ENCODE measurements at regions not wholly inside any gene's neighbourhood (a gene's known extent, or its start where the extent isn't known, plus 50 kb on each side); places are given as distances from the start of the nearest gene placed in this dataset.

DNA sequence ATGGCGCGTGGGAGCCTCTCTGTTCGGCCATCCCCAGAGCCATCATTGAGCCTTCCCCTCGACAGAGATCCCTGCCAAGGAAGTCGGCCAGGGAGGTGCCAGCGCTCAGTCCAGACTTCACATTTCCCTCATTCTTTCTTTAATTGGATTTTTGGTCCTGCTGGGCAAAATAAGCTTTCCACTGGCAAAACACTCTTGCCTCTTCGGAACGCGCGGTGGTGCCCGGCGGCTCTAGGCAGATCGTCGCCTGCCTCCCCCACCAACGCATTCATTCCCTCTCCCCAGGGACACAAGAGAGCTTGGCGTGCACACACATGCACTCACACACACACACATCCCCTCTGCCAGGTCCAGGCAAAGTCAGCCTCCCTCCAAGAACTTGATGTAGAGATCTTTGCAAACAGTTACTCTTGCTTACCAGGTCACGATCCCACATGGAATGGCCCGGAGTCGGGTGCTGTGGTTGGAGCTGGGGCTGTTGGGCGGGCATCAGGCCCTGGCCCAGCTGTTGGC lies 257.1 kb downstream of the BCOR start:
- 96% methylated on average over 11 of the region's 20 CpGs; no CpG with 5 or more reads in 1 of the 2 experiments for WGBS, 2 experiments (ENCODE audit: extremely low coverage in 2 of 2, insufficient read length in 1 of 2)
- in situ Hi-C loops (cut with MboI; ENCODE audit: low sequenced_read_pairs), result no loop called here
- no TSS peak for BruUV-seq (replicated peaks)

More for the DNA sequence above, 257.1 kb downstream of the BCOR start:
- no peak overlapping the region for H3K23ac ChIP-seq (ENCODE audit: low read depth, low read length)
- TF ChIP-seq CEBPB (IDR thresholded peaks at IDR 0.05; ENCODE audit: low read depth, low read length), result no peak
- TF ChIP-seq, protein P1, sequence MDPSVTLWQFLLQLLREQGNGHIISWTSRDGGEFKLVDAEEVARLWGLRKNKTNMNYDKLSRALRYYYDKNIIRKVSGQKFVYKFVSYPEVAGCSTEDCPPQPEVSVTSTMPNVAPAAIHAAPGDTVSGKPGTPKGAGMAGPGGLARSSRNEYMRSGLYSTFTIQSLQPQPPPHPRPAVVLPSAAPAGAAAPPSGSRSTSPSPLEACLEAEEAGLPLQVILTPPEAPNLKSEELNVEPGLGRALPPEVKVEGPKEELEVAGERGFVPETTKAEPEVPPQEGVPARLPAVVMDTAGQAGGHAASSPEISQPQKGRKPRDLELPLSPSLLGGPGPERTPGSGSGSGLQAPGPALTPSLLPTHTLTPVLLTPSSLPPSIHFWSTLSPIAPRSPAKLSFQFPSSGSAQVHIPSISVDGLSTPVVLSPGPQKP (IDR thresholded peaks at IDR 0.05; ENCODE audit: borderline replicate concordance, low read depth, low read length), result no peak
- no peak for TF ChIP-seq NFE2L2 (IDR thresholded peaks at IDR 0.05; ENCODE audit: low read depth, low read length)
- no peak for TF ChIP-seq MAZ (IDR thresholded peaks at IDR 0.05; ENCODE audit: borderline replicate concordance, low read depth, low read length)
- TF ChIP-seq RCOR1 (IDR thresholded peaks at IDR 0.05; ENCODE audit: insufficient replicate concordance, low read length), result no peak
- TF ChIP-seq, protein P2, sequence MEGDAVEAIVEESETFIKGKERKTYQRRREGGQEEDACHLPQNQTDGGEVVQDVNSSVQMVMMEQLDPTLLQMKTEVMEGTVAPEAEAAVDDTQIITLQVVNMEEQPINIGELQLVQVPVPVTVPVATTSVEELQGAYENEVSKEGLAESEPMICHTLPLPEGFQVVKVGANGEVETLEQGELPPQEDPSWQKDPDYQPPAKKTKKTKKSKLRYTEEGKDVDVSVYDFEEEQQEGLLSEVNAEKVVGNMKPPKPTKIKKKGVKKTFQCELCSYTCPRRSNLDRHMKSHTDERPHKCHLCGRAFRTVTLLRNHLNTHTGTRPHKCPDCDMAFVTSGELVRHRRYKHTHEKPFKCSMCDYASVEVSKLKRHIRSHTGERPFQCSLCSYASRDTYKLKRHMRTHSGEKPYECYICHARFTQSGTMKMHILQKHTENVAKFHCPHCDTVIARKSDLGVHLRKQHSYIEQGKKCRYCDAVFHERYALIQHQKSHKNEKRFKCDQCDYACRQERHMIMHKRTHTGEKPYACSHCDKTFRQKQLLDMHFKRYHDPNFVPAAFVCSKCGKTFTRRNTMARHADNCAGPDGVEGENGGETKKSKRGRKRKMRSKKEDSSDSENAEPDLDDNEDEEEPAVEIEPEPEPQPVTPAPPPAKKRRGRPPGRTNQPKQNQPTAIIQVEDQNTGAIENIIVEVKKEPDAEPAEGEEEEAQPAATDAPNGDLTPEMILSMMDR (conservative IDR thresholded peaks at IDR 0.05; ENCODE audit: low read depth, low read length), result no peak
- TF ChIP-seq BHLHE40 (IDR thresholded peaks at IDR 0.05; ENCODE audit: low read depth, low read length), result no peak
- TF ChIP-seq MAFK (IDR thresholded peaks at IDR 0.05; ENCODE audit: low read depth, low read length), result no peak
- TF ChIP-seq SMC3 (IDR thresholded peaks at IDR 0.05; ENCODE audit: low read depth, low read length), result no peak
- TF ChIP-seq RAD21 (IDR thresholded peaks at IDR 0.05; ENCODE audit: low read length), result no peak
- H3K9me3 ChIP-seq (ENCODE audit: control insufficient read depth, insufficient read depth, low read length), result no peaks in the 10 kb centered on the region
- no peak overlapping the region for H2BK120ac ChIP-seq (ENCODE audit: low read depth, low read length)
- DNase-seq (no peak), ATAC-seq (ENCODE audit: low read depth) (no peak)
- no peaks in the 10 kb centered on the region for H3K9me1 ChIP-seq (ENCODE audit: insufficient read depth, low read length)
- no peak overlapping the region for H3K14ac ChIP-seq (replicated peaks; ENCODE audit: low read depth, low read length)
- no peak overlapping the region for H2BK20ac ChIP-seq (ENCODE audit: low read depth, low read length)
- intact Hi-C loops (cut with micrococcal nuclease) (no loop called here), dilution Hi-C loops (cut with HindIII; ENCODE audit: low sequenced_read_pairs, unreplicated experiment) (no loop called here)
- no peak overlapping the region for H3K27ac ChIP-seq (ENCODE audit: insufficient read depth, low read length)
- no peak overlapping the region for H4K91ac ChIP-seq (ENCODE audit: insufficient read depth, low read depth, low read length)
- H3K36me3 ChIP-seq (ENCODE audit: control insufficient read depth, insufficient read depth, low read length), result no peaks in the 10 kb centered on the region
- H4K8ac ChIP-seq (ENCODE audit: low read depth in 2 of 2, low read length in 2 of 2), result no peak overlapping the region
- H3K79me1 ChIP-seq (ENCODE audit: low read depth in 1 of 2, low read length in 2 of 2), result no peaks in the 10 kb centered on the region
- no peak overlapping the region for H2BK5ac ChIP-seq (ENCODE audit: low read depth, low read length, poor library complexity, severe bottlenecking)
- no peak overlapping the region for H3K4ac ChIP-seq (ENCODE audit: low read depth, low read length)
- no peaks in the 10 kb centered on the region for H3K4me1 ChIP-seq (ENCODE audit: control insufficient read depth, insufficient read depth, low read length)
- H4K20me1 ChIP-seq (ENCODE audit: insufficient read depth, low read length), result no peaks in the 10 kb centered on the region
- CTCF ChIA-PET, result no interaction called here
- H3K56ac ChIP-seq (ENCODE audit: extremely low read depth, insufficient read depth, low read length), result no peak overlapping the region
- no peak overlapping the region for H3K4me3 ChIP-seq (ENCODE audit: insufficient read depth, low read depth, low read length)
- no peak overlapping the region for H2AFZ ChIP-seq (replicated peaks; ENCODE audit: low read length, poor library complexity)
- no peak overlapping the region for H3K4me2 ChIP-seq (ENCODE audit: low read depth, low read length)
- H3K27me3 ChIP-seq (ENCODE audit: control insufficient read depth, insufficient read depth, low read length), result peaks cover 48% of the 10 kb centered on the region
- POLR2A ChIA-PET (ENCODE audit: unreplicated experiment), result no interaction called here
- H2AK9ac ChIP-seq (replicated peaks; ENCODE audit: low read depth, low read length, poor library complexity), result no peak overlapping the region
- H2BK15ac ChIP-seq (ENCODE audit: low read depth, low read length), result no peak overlapping the region
- H4K5ac ChIP-seq (ENCODE audit: low read depth, low read length), result no peak overlapping the region
- no peak overlapping the region for H3K9ac ChIP-seq (ENCODE audit: low read depth, low read length)
- H2AK5ac ChIP-seq (ENCODE audit: low read depth, low read length), result no peak overlapping the region
- H3K18ac ChIP-seq (ENCODE audit: low read depth, low read length), result no peak overlapping the region

Measured in IMR-90 (cell line).